Left lung (tissue), 4 donors: ENCODE measurements at regions not wholly inside any gene's neighbourhood (a gene's known extent, or its start where the extent isn't known, plus 50 kb on each side); places are given as distances from the start of the nearest gene placed in this dataset.
A peak's percentile ranks its signal among the peaks of the same experiment; 100 is the strongest.

Experiments
- ATAC-seq: fragments of 200-7000 bp; cut with Tn5 transposase; one replicate; pipeline ENCODE4 v1.9.1; 2020; ENCODE audit warnings: moderate library complexity
- DNase-seq, 4 donors: peaks; one replicate each; pipeline ENCODE4 v3.0.0-alpha.2; 2013 to 2020
- H3K27ac ChIP-seq, 2 donors: fragments of 200-600 bp; sonication (generic) in 1 of 2; one replicate each; pipeline versions ENCODE4 v1.5.0 to v1.8.0; 2020 to 2021
- H3K27me3 ChIP-seq, 2 donors: fragments of 200-600 bp; sonication (generic) in 1 of 2; one replicate each; pipeline versions ENCODE4 v1.5.0 to v1.8.0; 2020 to 2021
- H3K36me3 ChIP-seq, 2 donors: fragments of 200-600 bp; sonication (generic) in 1 of 2; one replicate each; pipeline versions ENCODE4 v1.5.0 to v1.8.0; 2020 to 2021
- H3K4me1 ChIP-seq, 2 donors: fragments of 200-600 bp; one replicate each; pipeline ENCODE4 v1.8.0; 2021
- H3K4me3 ChIP-seq, 2 donors: fragments of 200-600 bp; sonication (generic) in 1 of 2; one replicate each; pipeline versions ENCODE4 v1.5.0 to v1.8.0; 2020 to 2021; ENCODE audit warnings: mild to moderate bottlenecking in 1 of 2
- H3K9me3 ChIP-seq, 2 donors: fragments of 200-600 bp; sonication (generic) in 1 of 2; one replicate each; pipeline versions ENCODE4 v1.5.0 to v1.8.0; 2020 to 2021
- CTCF ChIP-seq, 2 donors: fragments of 200-600 bp; sonication (generic) in 1 of 2; IDR thresholded peaks; one replicate each; pipeline versions ENCODE4 v1.5.0 to v1.8.0; 2021; ENCODE audit warnings: antibody characterized with exemption in 2 of 2
- intact Hi-C, 2 donors: fragments of 100-400 bp; cut with DNase I; formaldehyde crosslinking; loops; one replicate each; pipeline versions ENCODE4 v1.11.2 to v1.14.2; 2022
- donor health status: DM: no; HTN: yes; CAD: no.
- donor health status: DM: no; HTN: no; CAD: no.

DNA sequence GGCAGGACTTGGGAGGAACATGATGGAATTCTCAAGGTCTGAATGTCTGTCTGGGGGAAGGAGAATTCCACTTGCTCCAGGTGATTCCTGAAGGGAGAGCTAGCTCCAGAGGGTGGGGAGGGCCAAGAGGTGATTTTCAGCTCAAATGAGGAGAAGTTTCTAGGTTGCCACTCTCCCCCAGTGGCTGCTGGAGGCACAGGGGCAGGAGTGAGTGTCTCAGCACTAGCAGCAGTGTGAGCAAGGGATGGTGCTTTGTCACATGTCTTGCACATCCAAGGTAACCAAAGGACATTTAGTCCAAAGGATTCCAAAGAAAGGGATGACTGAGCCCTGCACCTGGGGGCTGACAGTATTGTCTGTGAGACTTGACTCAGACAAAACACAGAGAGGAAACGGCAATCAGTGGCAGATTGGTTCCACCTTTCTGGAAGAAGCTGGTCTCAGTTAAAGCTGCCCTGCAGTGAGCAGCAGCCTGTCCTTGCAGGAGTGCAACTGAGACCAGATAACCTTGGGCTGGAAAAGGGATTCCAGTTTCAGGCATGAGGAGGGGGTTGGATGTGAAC is 51.2 kb upstream of the PCBD1 start:
- intact Hi-C loops: loop anchor here in 1 of 2 donors (10.0 kb wide), 1 partner anchor 255 kb away; no protein-coding TSS in a partner anchor
- Histone ChIP-seq H3K4me3 (no peak overlapping the region), H3K27me3 (no peaks in the 10 kb centered on the region), H3K4me1 (no peaks in the 10 kb centered on the region), H3K27ac (no peak overlapping the region), H3K9me3 (no peaks in the 10 kb centered on the region), H3K36me3 (no peaks in the 10 kb centered on the region)
- no peak for DNase-seq
- no peak for TF ChIP-seq CTCF (IDR thresholded peaks at IDR 0.05)
- no peak for ATAC-seq

DNA sequence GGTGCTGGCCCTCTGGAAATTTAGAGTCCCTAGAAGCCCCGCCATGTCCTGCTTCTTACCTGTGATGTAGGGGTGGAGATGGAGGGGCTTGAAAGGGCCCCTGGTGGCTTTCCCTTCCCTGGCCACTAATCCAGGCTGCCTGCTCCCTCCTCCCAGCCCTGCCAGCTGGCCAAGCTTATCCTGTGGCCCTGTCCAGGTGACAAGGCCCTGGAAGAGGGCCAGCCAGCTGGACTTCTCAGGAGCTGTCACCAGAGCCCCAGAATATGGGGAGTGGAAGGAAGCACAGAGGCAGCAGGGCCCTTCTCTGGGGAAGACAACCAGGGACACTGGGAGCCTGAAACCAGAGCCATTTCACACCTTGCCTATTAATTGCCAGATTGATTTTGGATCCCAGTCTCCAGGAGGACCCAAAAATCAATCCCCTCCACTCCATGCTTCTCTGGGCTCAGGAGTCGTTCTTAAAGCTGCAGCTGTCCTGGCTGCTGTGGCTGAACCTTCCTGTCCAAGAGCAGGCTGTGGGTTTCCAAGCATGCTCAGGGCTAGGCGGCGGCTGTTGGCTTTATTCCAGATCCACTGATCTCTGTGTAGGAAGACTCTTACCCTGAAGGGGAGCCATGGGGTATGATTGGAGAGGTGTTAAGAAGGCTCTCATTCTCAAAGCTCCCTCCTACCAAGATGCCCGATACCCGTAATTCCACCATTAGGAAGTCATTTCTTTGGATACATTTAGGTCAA is 52.6 kb upstream of the PCBD1 start:
- DNase-seq (peak in 2 of 4 donors; percentile 34 to 37), ATAC-seq (peak; percentile 30)
- no peak overlapping the region for H3K27ac ChIP-seq
- H3K36me3 ChIP-seq: no peaks in the 10 kb centered on the region
- no peaks in the 10 kb centered on the region for H3K4me1 ChIP-seq
- H3K27me3 ChIP-seq: no peaks in the 10 kb centered on the region
- H3K4me3 ChIP-seq: no peak overlapping the region
- TF ChIP-seq CTCF (IDR thresholded peaks at IDR 0.05): no peak
- no peaks in the 10 kb centered on the region for H3K9me3 ChIP-seq
- intact Hi-C loops: no loop called here

DNA sequence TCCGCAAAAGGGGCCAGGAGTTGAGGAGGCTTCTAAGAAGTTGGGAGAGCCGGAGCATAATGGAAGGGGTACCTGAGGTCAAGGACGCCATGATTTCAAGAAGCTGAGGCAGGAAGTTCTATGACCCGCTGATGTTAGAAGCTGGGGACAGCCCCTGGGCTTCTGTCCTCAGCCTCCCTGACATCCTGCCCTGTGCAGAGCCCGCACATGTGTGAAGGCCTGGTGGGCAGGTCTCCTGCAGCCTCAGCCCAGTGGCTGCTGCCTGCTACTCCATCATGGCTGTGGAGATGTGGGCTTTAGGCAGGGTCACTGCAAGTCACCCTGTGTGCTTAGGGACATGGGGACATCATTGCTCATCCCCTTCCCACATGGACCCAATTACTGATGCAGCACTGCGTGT is 53.8 kb upstream of the PCBD1 start:
- intact Hi-C loops: no loop called here
- no peak for TF ChIP-seq CTCF (IDR thresholded peaks at IDR 0.05)
- H3K9me3 ChIP-seq: no peaks in the 10 kb centered on the region
- ATAC-seq (no peak), DNase-seq (peak in 1 of 4 donors; percentile 51)
- no peaks in the 10 kb centered on the region for H3K27me3 ChIP-seq
- H3K4me1 ChIP-seq: no peaks in the 10 kb centered on the region
- H3K27ac ChIP-seq: no peak overlapping the region
- no peaks in the 10 kb centered on the region for H3K36me3 ChIP-seq
- H3K4me3 ChIP-seq: no peak overlapping the region

GRCh38 chr10:70942725-70943124 is 54.4 kb upstream of the PCBD1 start:
- intact Hi-C loops: no loop called here
- no peak for TF ChIP-seq CTCF (IDR thresholded peaks at IDR 0.05)

GRCh38 chr10:70943249-70943648 is 54.9 kb upstream of the PCBD1 start:
- DNase-seq (peak in 1 of 4 donors; percentile 50), ATAC-seq (no peak)
- no peaks in the 10 kb centered on the region for H3K9me3 ChIP-seq
- H3K4me3 ChIP-seq: no peak overlapping the region
- H3K4me1 ChIP-seq: no peaks in the 10 kb centered on the region
- no peak overlapping the region for H3K27ac ChIP-seq
- no peaks in the 10 kb centered on the region for H3K36me3 ChIP-seq
- TF ChIP-seq CTCF (IDR thresholded peaks at IDR 0.05): no peak
- intact Hi-C loops: no loop called here
- no peaks in the 10 kb centered on the region for H3K27me3 ChIP-seq

More at GRCh38 chr10:70942725-70943124, 54.4 kb upstream of the PCBD1 start:
- no peak overlapping the region for H3K4me3 ChIP-seq
- ATAC-seq (no peak), DNase-seq (peak in 1 of 4 donors; percentile 8)
- H3K9me3 ChIP-seq: no peaks in the 10 kb centered on the region
- no peaks in the 10 kb centered on the region for H3K4me1 ChIP-seq
- H3K27ac ChIP-seq: no peak overlapping the region
- no peaks in the 10 kb centered on the region for H3K27me3 ChIP-seq
- no peaks in the 10 kb centered on the region for H3K36me3 ChIP-seq
